ENCODE measurements at regions not wholly inside any gene's neighbourhood (a gene's known extent, or its start where the extent isn't known, plus 50 kb on each side); places are given as distances from the start of the nearest gene placed in this dataset.

GRCh38 chr1:187396929-187397796 is 568.4 kb downstream of the PLA2G4A start:
- TF ChIP-seq GLIS3 (CRISPR knock-in tag; IDR thresholded peaks at IDR 0.05), result no peak
- no peak for TF ChIP-seq ZNF565 (CRISPR knock-in tag; conservative IDR thresholded peaks at IDR 0.05; ENCODE audit: low read depth)
- TF ChIP-seq ESRRG (CRISPR knock-in tag; IDR thresholded peaks at IDR 0.05), result no peak
- TF ChIP-seq POU6F1 (CRISPR knock-in tag; IDR thresholded peaks at IDR 0.05; ENCODE audit: borderline replicate concordance, low read depth), result no peak
- TF ChIP-seq TCF4 (CRISPR knock-in tag; IDR thresholded peaks at IDR 0.05; ENCODE audit: borderline replicate concordance), result no peak
- no peak for TF ChIP-seq ZC3H10 (CRISPR knock-in tag; IDR thresholded peaks at IDR 0.05)
- TF ChIP-seq BACH2 (CRISPR knock-in tag; IDR thresholded peaks at IDR 0.05; ENCODE audit: borderline replicate concordance), result no peak
- TF ChIP-seq RARB (CRISPR knock-in tag; IDR thresholded peaks at IDR 0.05), result no peak
- TF ChIP-seq ARNTL (CRISPR knock-in tag; IDR thresholded peaks at IDR 0.05; ENCODE audit: borderline replicate concordance, low read depth), result no peak
- TF ChIP-seq ZNF8 (CRISPR knock-in tag; IDR thresholded peaks at IDR 0.05), result no peak
- TF ChIP-seq TOX (CRISPR knock-in tag; IDR thresholded peaks at IDR 0.05; ENCODE audit: borderline replicate concordance), result no peak
- TF ChIP-seq PPARA (CRISPR knock-in tag; IDR thresholded peaks at IDR 0.05; ENCODE audit: borderline replicate concordance), result no peak
- no peak for TF ChIP-seq SNAI2 (CRISPR knock-in tag; IDR thresholded peaks at IDR 0.05)
- no peak for TF ChIP-seq CSDC2 (CRISPR knock-in tag; IDR thresholded peaks at IDR 0.05)
- no peak for TF ChIP-seq TSHZ2 (CRISPR knock-in tag; IDR thresholded peaks at IDR 0.05)
- no peak for TF ChIP-seq CSRNP3 (CRISPR knock-in tag; IDR thresholded peaks at IDR 0.05)
- no peak for TF ChIP-seq OSR1 (CRISPR knock-in tag; IDR thresholded peaks at IDR 0.05)
- no peak for TF ChIP-seq CREB5 (CRISPR knock-in tag; IDR thresholded peaks at IDR 0.05; ENCODE audit: low read depth)
- no peak for ATAC-seq

GRCh38 chr1:187408212-187409004 is 579.7 kb downstream of the PLA2G4A start:
- no peak; the same call in 2 of the 3 replicates for ATAC-seq
- TF ChIP-seq CSDC2 (CRISPR knock-in tag; IDR thresholded peaks at IDR 0.05), result no peak
- TF ChIP-seq BACH2 (CRISPR knock-in tag; IDR thresholded peaks at IDR 0.05; ENCODE audit: borderline replicate concordance), result no peak
- TF ChIP-seq SNAI2 (CRISPR knock-in tag; IDR thresholded peaks at IDR 0.05), result no peak
- no peak for TF ChIP-seq ZFP30 (CRISPR knock-in tag; IDR thresholded peaks at IDR 0.05)
- TF ChIP-seq TSHZ2 (CRISPR knock-in tag; IDR thresholded peaks at IDR 0.05), result no peak
- TF ChIP-seq CREB5 (CRISPR knock-in tag; IDR thresholded peaks at IDR 0.05; ENCODE audit: low read depth), result no peak
- TF ChIP-seq RARB (CRISPR knock-in tag; IDR thresholded peaks at IDR 0.05), result no peak
- TF ChIP-seq ZNF8 (CRISPR knock-in tag; IDR thresholded peaks at IDR 0.05), result no peak
- no peak for TF ChIP-seq ESRRG (CRISPR knock-in tag; IDR thresholded peaks at IDR 0.05)
- no peak for TF ChIP-seq ISL1 (CRISPR knock-in tag; IDR thresholded peaks at IDR 0.05)
- no peak for TF ChIP-seq GLIS3 (CRISPR knock-in tag; IDR thresholded peaks at IDR 0.05)

All from SK-N-SH treated with all-trans-retinoic acid at 6 μM for 48 hours (cell line).